ENCODE measurements at regions not wholly inside any gene's neighbourhood (a gene's known extent, or its start where the extent isn't known, plus 50 kb on each side); places are given as distances from the start of the nearest gene placed in this dataset.

- no peaks in the 10 kb centered on the region for H3K36me3 ChIP-seq (ENCODE audit: control insufficient read depth, insufficient read depth, low read length)
- no peak overlapping the region for H3K27ac ChIP-seq (ENCODE audit: low read depth, low read length)
- no peaks in the 10 kb centered on the region for H3K9me3 ChIP-seq (ENCODE audit: control insufficient read depth, insufficient read depth, low read length)
- peaks cover 21% of the 10 kb centered on the region for H3K4me1 ChIP-seq (ENCODE audit: control insufficient read depth, insufficient read depth, low read length)
- H3K27me3 ChIP-seq (ENCODE audit: control insufficient read depth, insufficient read depth, low read length), result no peaks in the 10 kb centered on the region
- H3K4me3 ChIP-seq (ENCODE audit: low read depth, low read length), result no peak overlapping the region
- H3K9ac ChIP-seq (ENCODE audit: low read depth, low read length), result no peak overlapping the region
Measured at GRCh38 chr13:99821741-99822140, 149.8 kb downstream of the ZIC5 start.

DNA sequence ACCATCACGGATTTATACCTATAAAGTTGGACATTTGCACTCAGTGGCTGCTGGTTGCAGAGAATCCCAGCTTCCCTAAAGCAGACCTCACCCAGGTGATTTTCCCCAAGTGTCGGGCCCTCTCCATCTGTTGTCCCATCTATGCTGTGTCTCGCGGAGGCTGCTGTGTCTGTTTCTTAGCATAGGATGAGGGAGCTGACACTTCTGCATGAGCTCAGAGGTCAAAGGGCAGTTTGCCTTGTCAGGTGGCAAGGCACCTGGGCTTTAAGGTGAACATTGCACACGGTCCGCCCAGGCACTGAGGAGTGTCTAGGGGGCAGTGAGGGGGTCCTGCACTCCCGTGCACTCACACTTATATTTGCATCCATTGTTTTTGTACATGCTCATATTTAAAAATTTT is 151.6 kb downstream of the ZIC5 start:
- H3K4me3 ChIP-seq (ENCODE audit: low read depth, low read length), result no peak overlapping the region
- no peak overlapping the region for H3K9ac ChIP-seq (ENCODE audit: low read depth, low read length)
- H3K4me1 ChIP-seq (ENCODE audit: control insufficient read depth, insufficient read depth, low read length), result peaks cover 21% of the 10 kb centered on the region
- H3K36me3 ChIP-seq (ENCODE audit: control insufficient read depth, insufficient read depth, low read length), result no peaks in the 10 kb centered on the region
- no peaks in the 10 kb centered on the region for H3K27me3 ChIP-seq (ENCODE audit: control insufficient read depth, insufficient read depth, low read length)
- H3K27ac ChIP-seq (ENCODE audit: low read depth, low read length), result no peak overlapping the region
- H3K9me3 ChIP-seq (ENCODE audit: control insufficient read depth, insufficient read depth, low read length), result no peaks in the 10 kb centered on the region

DNA sequence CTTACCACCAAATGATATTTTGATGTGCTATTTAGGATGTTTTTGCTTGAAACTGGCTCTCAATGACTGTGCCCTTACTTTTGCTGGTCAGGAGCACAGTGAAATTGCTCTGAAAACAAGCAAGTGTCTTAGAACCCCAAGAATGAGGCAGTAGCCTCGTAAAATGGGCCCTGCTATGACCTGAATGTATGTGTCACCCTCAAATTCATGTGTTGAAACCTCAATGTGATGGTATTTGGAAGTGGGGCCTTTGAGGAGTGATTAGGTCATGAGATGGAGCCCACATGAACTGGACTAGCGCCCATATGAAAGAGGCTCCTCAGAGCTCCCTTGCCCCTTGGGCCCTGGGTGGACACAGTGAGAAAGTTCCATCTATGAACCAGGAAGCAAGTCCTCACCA is 155.2 kb downstream of the ZIC5 start:
- H3K9me3 ChIP-seq (ENCODE audit: control insufficient read depth, insufficient read depth, low read length), result no peaks in the 10 kb centered on the region
- H3K4me3 ChIP-seq (ENCODE audit: low read depth, low read length), result no peak overlapping the region
- H3K4me1 ChIP-seq (ENCODE audit: control insufficient read depth, insufficient read depth, low read length), result peaks cover 21% of the 10 kb centered on the region
- no peaks in the 10 kb centered on the region for H3K36me3 ChIP-seq (ENCODE audit: control insufficient read depth, insufficient read depth, low read length)
- H3K27me3 ChIP-seq (ENCODE audit: control insufficient read depth, insufficient read depth, low read length), result no peaks in the 10 kb centered on the region
- H3K9ac ChIP-seq (ENCODE audit: low read depth, low read length), result no peak overlapping the region
- no peak overlapping the region for H3K27ac ChIP-seq (ENCODE audit: low read depth, low read length)

GRCh38 chr13:99813336-99814095 is 158.1 kb downstream of the ZIC5 start:
- no peak overlapping the region for H3K27ac ChIP-seq (ENCODE audit: low read depth, low read length)
- no peak overlapping the region for H3K9ac ChIP-seq (ENCODE audit: low read depth, low read length)
- H3K27me3 ChIP-seq (ENCODE audit: control insufficient read depth, insufficient read depth, low read length), result no peaks in the 10 kb centered on the region
- peaks cover 7% of the 10 kb centered on the region for H3K4me1 ChIP-seq (ENCODE audit: control insufficient read depth, insufficient read depth, low read length)
- H3K36me3 ChIP-seq (ENCODE audit: control insufficient read depth, insufficient read depth, low read length), result no peaks in the 10 kb centered on the region
- H3K4me3 ChIP-seq (ENCODE audit: low read depth, low read length), result no peak overlapping the region
- no peaks in the 10 kb centered on the region for H3K9me3 ChIP-seq (ENCODE audit: control insufficient read depth, insufficient read depth, low read length)

DNA sequence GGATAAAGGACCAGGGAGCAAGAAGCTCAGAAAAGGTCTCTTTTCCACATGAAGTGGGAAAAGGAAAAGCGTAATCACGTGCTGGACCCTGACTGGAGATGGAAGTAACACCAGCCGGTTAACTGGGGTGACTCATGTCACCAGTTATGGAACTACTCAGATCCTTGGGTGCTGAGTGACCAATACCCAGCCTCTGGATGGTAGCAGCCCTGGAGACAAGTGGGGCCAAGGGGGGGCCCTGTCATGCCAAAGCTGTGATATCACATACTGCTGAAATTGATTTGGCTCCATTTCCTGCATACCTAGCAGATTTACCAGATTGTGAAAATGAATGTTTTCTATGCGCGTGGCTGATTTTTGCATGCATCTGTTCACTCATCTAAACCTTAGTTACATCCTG is 158.9 kb downstream of the ZIC5 start:
- no peaks in the 10 kb centered on the region for H3K9me3 ChIP-seq (ENCODE audit: control insufficient read depth, insufficient read depth, low read length)
- H3K27ac ChIP-seq (ENCODE audit: low read depth, low read length), result no peak overlapping the region
- no peaks in the 10 kb centered on the region for H3K27me3 ChIP-seq (ENCODE audit: control insufficient read depth, insufficient read depth, low read length)

DNA sequence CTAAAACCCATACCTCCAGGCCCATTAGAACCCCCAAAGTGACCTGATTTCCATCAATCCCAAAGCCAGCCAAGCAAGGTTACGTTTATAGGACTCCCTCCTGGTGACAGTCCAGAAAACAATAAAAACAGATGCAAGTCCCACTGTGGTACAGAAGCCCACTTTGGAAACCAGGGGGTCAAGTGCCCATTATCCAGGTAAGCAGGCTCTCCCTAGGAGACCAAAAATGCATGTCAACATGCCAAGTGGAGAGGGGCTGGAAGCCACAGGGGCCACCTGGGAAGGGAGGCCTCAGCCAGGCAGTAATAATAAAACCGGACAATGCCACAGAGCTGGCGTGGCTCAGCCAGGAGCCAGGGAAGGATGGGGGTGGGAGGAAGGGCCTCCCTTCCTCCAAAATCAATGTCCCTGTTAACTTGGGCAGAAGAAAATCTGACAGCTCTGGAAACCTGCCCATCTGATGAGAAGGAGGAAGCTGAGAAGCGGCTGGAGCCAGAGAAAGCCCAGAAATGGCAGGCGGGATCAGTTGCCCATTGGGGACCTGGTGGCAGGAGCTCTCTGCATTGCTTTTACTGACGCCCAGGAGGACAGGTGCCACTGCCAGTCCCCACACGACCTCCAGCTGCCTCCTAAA is 160.4 kb downstream of the ZIC5 start:
- Histone ChIP-seq H3K4me1 (ENCODE audit: control insufficient read depth, insufficient read depth, low read length) (peaks cover 5% of the 10 kb centered on the region; the same call in 1 of the 2 replicates), H3K27me3 (ENCODE audit: control insufficient read depth, insufficient read depth, low read length) (no peaks in the 10 kb centered on the region), H3K9me3 (ENCODE audit: control insufficient read depth, insufficient read depth, low read length) (no peaks in the 10 kb centered on the region), H3K9ac (ENCODE audit: low read depth, low read length) (no peak overlapping the region), H3K36me3 (ENCODE audit: control insufficient read depth, insufficient read depth, low read length) (no peaks in the 10 kb centered on the region), H3K4me3 (ENCODE audit: low read depth, low read length) (no peak overlapping the region), H3K27ac (ENCODE audit: low read depth, low read length) (no peak overlapping the region)

More for the DNA sequence above, 158.9 kb downstream of the ZIC5 start:
- H3K4me1 ChIP-seq (ENCODE audit: control insufficient read depth, insufficient read depth, low read length), result no peaks in the 10 kb centered on the region
- no peak overlapping the region for H3K9ac ChIP-seq (ENCODE audit: low read depth, low read length)
- no peak overlapping the region for H3K4me3 ChIP-seq (ENCODE audit: low read depth, low read length)
- H3K36me3 ChIP-seq (ENCODE audit: control insufficient read depth, insufficient read depth, low read length), result no peaks in the 10 kb centered on the region

DNA sequence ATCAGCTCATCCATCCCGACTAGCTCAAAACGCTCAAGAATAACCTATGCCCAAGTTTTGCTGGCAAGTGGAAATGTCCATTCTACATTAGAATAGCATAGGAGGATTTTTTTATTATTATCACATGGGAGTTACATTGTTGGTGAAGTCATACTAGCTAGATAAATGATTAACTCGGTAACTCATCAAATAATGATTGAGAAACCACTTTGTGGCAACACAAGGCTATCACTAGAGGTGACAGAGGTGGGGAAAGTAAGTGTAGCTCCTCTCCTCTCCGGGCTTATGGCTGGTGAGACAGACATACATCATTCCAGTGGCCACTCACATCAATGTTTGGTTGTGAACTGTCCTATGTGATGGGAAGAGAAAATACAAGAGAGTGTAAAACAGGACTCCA is 161.6 kb downstream of the ZIC5 start:
- H3K4me3 ChIP-seq (ENCODE audit: low read depth, low read length), result no peak overlapping the region

GRCh38 chr13:99809496-99809895 is 162.1 kb downstream of the ZIC5 start:
- Histone ChIP-seq H3K27ac (ENCODE audit: low read depth, low read length) (no peak overlapping the region), H3K4me1 (ENCODE audit: control insufficient read depth, insufficient read depth, low read length) (peaks cover 21% of the 10 kb centered on the region), H3K4me3 (ENCODE audit: low read depth, low read length) (no peak overlapping the region), H3K27me3 (ENCODE audit: control insufficient read depth, insufficient read depth, low read length) (no peaks in the 10 kb centered on the region), H3K9ac (ENCODE audit: low read depth, low read length) (no peak overlapping the region), H3K9me3 (ENCODE audit: control insufficient read depth, insufficient read depth, low read length) (no peaks in the 10 kb centered on the region), H3K36me3 (ENCODE audit: control insufficient read depth, insufficient read depth, low read length) (no peaks in the 10 kb centered on the region)

More for the DNA sequence above, 161.6 kb downstream of the ZIC5 start:
- Histone ChIP-seq H3K9me3 (ENCODE audit: control insufficient read depth, insufficient read depth, low read length) (no peaks in the 10 kb centered on the region), H3K27me3 (ENCODE audit: control insufficient read depth, insufficient read depth, low read length) (no peaks in the 10 kb centered on the region), H3K9ac (ENCODE audit: low read depth, low read length) (no peak overlapping the region), H3K36me3 (ENCODE audit: control insufficient read depth, insufficient read depth, low read length) (no peaks in the 10 kb centered on the region), H3K4me1 (ENCODE audit: control insufficient read depth, insufficient read depth, low read length) (peaks cover 17% of the 10 kb centered on the region), H3K27ac (ENCODE audit: low read depth, low read length) (no peak overlapping the region)

- H3K36me3 ChIP-seq (ENCODE audit: control insufficient read depth, insufficient read depth, low read length), result no peaks in the 10 kb centered on the region
- H3K27me3 ChIP-seq (ENCODE audit: control insufficient read depth, insufficient read depth, low read length), result no peaks in the 10 kb centered on the region
- H3K4me1 ChIP-seq (ENCODE audit: control insufficient read depth, insufficient read depth, low read length), result peaks cover 28% of the 10 kb centered on the region
- no peaks in the 10 kb centered on the region for H3K9me3 ChIP-seq (ENCODE audit: control insufficient read depth, insufficient read depth, low read length)
- H3K27ac ChIP-seq (ENCODE audit: low read depth, low read length), result no peak overlapping the region
- no peak overlapping the region for H3K9ac ChIP-seq (ENCODE audit: low read depth, low read length)
- H3K4me3 ChIP-seq (ENCODE audit: low read depth, low read length), result no peak overlapping the region
Measured at GRCh38 chr13:99808786-99809185, 162.8 kb downstream of the ZIC5 start.

- no peak overlapping the region for H3K9ac ChIP-seq (ENCODE audit: low read depth, low read length)
- no peaks in the 10 kb centered on the region for H3K36me3 ChIP-seq (ENCODE audit: control insufficient read depth, insufficient read depth, low read length)
- no peaks in the 10 kb centered on the region for H3K27me3 ChIP-seq (ENCODE audit: control insufficient read depth, insufficient read depth, low read length)
- no peak overlapping the region for H3K4me3 ChIP-seq (ENCODE audit: low read depth, low read length)
- no peak overlapping the region for H3K27ac ChIP-seq (ENCODE audit: low read depth, low read length)
- no peaks in the 10 kb centered on the region for H3K9me3 ChIP-seq (ENCODE audit: control insufficient read depth, insufficient read depth, low read length)
- peaks cover 28% of the 10 kb centered on the region for H3K4me1 ChIP-seq (ENCODE audit: control insufficient read depth, insufficient read depth, low read length)
Measured at GRCh38 chr13:99806671-99807070, 164.9 kb downstream of the ZIC5 start.

DNA sequence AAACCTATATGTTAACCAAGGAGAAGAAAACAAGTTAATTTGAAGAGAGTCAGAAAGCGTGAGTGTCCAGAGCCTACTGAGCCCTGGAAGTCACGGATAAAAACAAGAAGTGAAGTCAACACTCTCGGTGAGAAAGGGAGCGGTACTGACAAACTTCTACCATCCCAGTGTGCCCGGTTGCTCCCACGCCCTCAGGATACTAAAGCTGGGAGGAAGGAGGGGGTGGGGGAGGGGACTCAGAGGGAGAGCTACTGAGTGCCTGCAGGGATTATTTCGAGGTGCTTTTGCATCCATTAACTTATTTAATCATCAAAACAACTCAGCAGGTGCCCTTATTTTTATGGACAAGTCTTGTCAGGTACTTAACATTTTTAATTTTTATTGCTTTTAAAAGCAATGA is 166.2 kb downstream of the ZIC5 start:
- H3K4me3 ChIP-seq (ENCODE audit: low read depth, low read length), result no peak overlapping the region
- H3K9ac ChIP-seq (ENCODE audit: low read depth, low read length), result no peak overlapping the region
- H3K4me1 ChIP-seq (ENCODE audit: control insufficient read depth, insufficient read depth, low read length), result peaks cover 36% of the 10 kb centered on the region
- no peaks in the 10 kb centered on the region for H3K27me3 ChIP-seq (ENCODE audit: control insufficient read depth, insufficient read depth, low read length)
- no peaks in the 10 kb centered on the region for H3K36me3 ChIP-seq (ENCODE audit: control insufficient read depth, insufficient read depth, low read length)
- peak overlapping the region; percentile 59 for H3K27ac ChIP-seq (ENCODE audit: low read depth, low read length)
- H3K9me3 ChIP-seq (ENCODE audit: control insufficient read depth, insufficient read depth, low read length), result no peaks in the 10 kb centered on the region
